SJCRH30 (cell line): ENCODE measurements at regions not wholly inside any gene's neighbourhood (a gene's known extent, or its start where the extent isn't known, plus 50 kb on each side); places are given as distances from the start of the nearest gene placed in this dataset.

ENCODE experiments used
- DNase-seq, 2 experiments: peaks; one replicate each; pipeline ENCODE4 v3.0.0-alpha.2; 2015 to 2020
- H3K27ac ChIP-seq: fragments of 250-450 bp; sonication (Bioruptor Pico); 2 replicates; pipeline ENCODE4 v1.5.1; 2020; ENCODE audit warnings: mild to moderate bottlenecking, moderate library complexity
- H3K27me3 ChIP-seq: fragments of 250-450 bp; sonication (Bioruptor Pico); 2 replicates; pipeline ENCODE4 v1.5.1; 2020; ENCODE audit warnings: mild to moderate bottlenecking, moderate library complexity
- H3K36me3 ChIP-seq: fragments of 250-450 bp; sonication (Bioruptor Pico); 2 replicates; pipeline ENCODE4 v1.5.1; 2020; ENCODE audit warnings: mild to moderate bottlenecking, moderate library complexity
- H3K4me1 ChIP-seq: fragments of 250-450 bp; sonication (Bioruptor Pico); 2 replicates; pipeline ENCODE4 v1.5.1; 2020; ENCODE audit warnings: mild to moderate bottlenecking, moderate library complexity
- H3K4me3 ChIP-seq: fragments of 250-450 bp; sonication (Bioruptor Pico); 2 replicates; pipeline ENCODE4 v1.5.1; 2020; ENCODE audit warnings: mild to moderate bottlenecking, moderate library complexity
- H3K9me3 ChIP-seq: fragments of 250-450 bp; sonication (Bioruptor Pico); replicated peaks from 2 replicates; pipeline ENCODE4 v1.5.1; 2020; ENCODE audit warnings: mild to moderate bottlenecking, moderate library complexity

GRCh38 chr15:62287066-62287857 lies 122.2 kb upstream of the C2CD4B start:
- H3K9me3 ChIP-seq = no peaks in the 10 kb centered on the region
- 0 out of 2 replicates have a peak, but pooled peaks cover 5% of the 10 kb centered on the region for H3K27me3 ChIP-seq
- DNase-seq = no peak
- no peak overlapping the region for H3K4me3 ChIP-seq
- H3K36me3 ChIP-seq = no peaks in the 10 kb centered on the region
- H3K27ac ChIP-seq = no peak overlapping the region
- no peaks in the 10 kb centered on the region for H3K4me1 ChIP-seq

- Histone ChIP-seq H3K27me3 (0 out of 2 replicates have a peak, but pooled peaks cover 5% of the 10 kb centered on the region), H3K9me3 (no peaks in the 10 kb centered on the region), H3K36me3 (no peaks in the 10 kb centered on the region), H3K4me1 (no peaks in the 10 kb centered on the region), H3K4me3 (no peak overlapping the region), H3K27ac (no peak overlapping the region)
- no peak for DNase-seq
These were observed 123.4 kb upstream of the C2CD4B start for GRCh38 chr15:62288361-62289017.

- no peak for DNase-seq
- Histone ChIP-seq H3K9me3 (no peaks in the 10 kb centered on the region; the same call in 1 of the 2 replicates), H3K36me3 (no peaks in the 10 kb centered on the region), H3K27me3 (0 out of 2 replicates have a peak, but pooled peaks cover 5% of the 10 kb centered on the region), H3K4me1 (no peaks in the 10 kb centered on the region), H3K4me3 (no peak overlapping the region), H3K27ac (no peak overlapping the region)
These were observed 126.2 kb upstream of the C2CD4B start for GRCh38 chr15:62291262-62291661.

- H3K9me3 ChIP-seq = no peaks in the 10 kb centered on the region; the same call in 1 of the 2 replicates
- H3K27me3 ChIP-seq = no peaks in the 10 kb centered on the region
- H3K4me1 ChIP-seq = no peaks in the 10 kb centered on the region
- no peak overlapping the region for H3K27ac ChIP-seq
- DNase-seq = no peak
- no peak overlapping the region for H3K4me3 ChIP-seq
- no peaks in the 10 kb centered on the region for H3K36me3 ChIP-seq
These were observed 131.8 kb upstream of the C2CD4B start for GRCh38 chr15:62296756-62297507.

GRCh38 chr15:62297522-62297921 lies 132.4 kb upstream of the C2CD4B start:
- Histone ChIP-seq H3K4me1 (no peaks in the 10 kb centered on the region), H3K4me3 (no peak overlapping the region), H3K9me3 (no peaks in the 10 kb centered on the region; the same call in 1 of the 2 replicates)

GRCh38 chr15:62297933-62298332 lies 132.8 kb upstream of the C2CD4B start:
- Histone ChIP-seq H3K4me1 (no peaks in the 10 kb centered on the region), H3K27me3 (no peaks in the 10 kb centered on the region), H3K9me3 (no peaks in the 10 kb centered on the region; the same call in 1 of the 2 replicates), H3K36me3 (no peaks in the 10 kb centered on the region), H3K4me3 (no peak overlapping the region), H3K27ac (no peak overlapping the region)
- DNase-seq = no peak

More at GRCh38 chr15:62297522-62297921, 132.4 kb upstream of the C2CD4B start:
- no peak for DNase-seq
- no peaks in the 10 kb centered on the region for H3K36me3 ChIP-seq
- no peaks in the 10 kb centered on the region for H3K27me3 ChIP-seq
- H3K27ac ChIP-seq = no peak overlapping the region

GRCh38 chr15:62298811-62299210 lies 133.7 kb upstream of the C2CD4B start:
- no peak for DNase-seq
- Histone ChIP-seq H3K4me1 (no peaks in the 10 kb centered on the region), H3K27ac (no peak overlapping the region), H3K9me3 (no peaks in the 10 kb centered on the region; the same call in 1 of the 2 replicates), H3K4me3 (no peak overlapping the region), H3K36me3 (no peaks in the 10 kb centered on the region), H3K27me3 (no peaks in the 10 kb centered on the region)

- Histone ChIP-seq H3K9me3 (no peaks in the 10 kb centered on the region), H3K27ac (no peak overlapping the region), H3K27me3 (no peaks in the 10 kb centered on the region), H3K4me3 (no peak overlapping the region), H3K4me1 (no peaks in the 10 kb centered on the region), H3K36me3 (no peaks in the 10 kb centered on the region)
- no peak for DNase-seq
These were observed 134.5 kb upstream of the C2CD4B start for GRCh38 chr15:62299541-62299940.

GRCh38 chr15:62301993-62302675 lies 137.0 kb upstream of the C2CD4B start:
- Histone ChIP-seq H3K9me3 (no peaks in the 10 kb centered on the region), H3K27me3 (no peaks in the 10 kb centered on the region), H3K36me3 (no peaks in the 10 kb centered on the region), H3K4me1 (no peaks in the 10 kb centered on the region), H3K4me3 (no peak overlapping the region), H3K27ac (no peak overlapping the region)
- no peak for DNase-seq

- no peak overlapping the region for H3K4me3 ChIP-seq
- no peaks in the 10 kb centered on the region for H3K36me3 ChIP-seq
- 0 out of 2 replicates have a peak, but pooled peaks cover 3% of the 10 kb centered on the region for H3K9me3 ChIP-seq
These were observed 141.9 kb upstream of the C2CD4B start for GRCh38 chr15:62306851-62307504.

GRCh38 chr15:62307551-62307950 lies 142.5 kb upstream of the C2CD4B start:
- DNase-seq = no peak
- no peak overlapping the region for H3K27ac ChIP-seq

More at GRCh38 chr15:62306851-62307504, 141.9 kb upstream of the C2CD4B start:
- H3K4me1 ChIP-seq = no peaks in the 10 kb centered on the region
- no peaks in the 10 kb centered on the region for H3K27me3 ChIP-seq
- DNase-seq = peak; percentile 65 to 82
- no peak overlapping the region for H3K27ac ChIP-seq

GRCh38 chr15:62316413-62317060 lies 151.5 kb upstream of the C2CD4B start:
- Histone ChIP-seq H3K9me3 (peaks cover 2% of the 10 kb centered on the region; the same call in 1 of the 2 replicates), H3K36me3 (no peaks in the 10 kb centered on the region), H3K27me3 (no peaks in the 10 kb centered on the region), H3K4me3 (no peak overlapping the region), H3K27ac (no peak overlapping the region), H3K4me1 (no peaks in the 10 kb centered on the region)
- no peak for DNase-seq

More at GRCh38 chr15:62307551-62307950, 142.5 kb upstream of the C2CD4B start:
- Histone ChIP-seq H3K4me1 (no peaks in the 10 kb centered on the region), H3K27me3 (no peaks in the 10 kb centered on the region), H3K4me3 (no peak overlapping the region), H3K36me3 (no peaks in the 10 kb centered on the region), H3K9me3 (0 out of 2 replicates have a peak, but pooled peaks cover 3% of the 10 kb centered on the region)

- no peak overlapping the region for H3K4me3 ChIP-seq
- no peaks in the 10 kb centered on the region; the same call in 1 of the 2 replicates for H3K9me3 ChIP-seq
- no peaks in the 10 kb centered on the region for H3K27me3 ChIP-seq
- no peak for DNase-seq
- no peak overlapping the region for H3K27ac ChIP-seq
- H3K36me3 ChIP-seq = no peaks in the 10 kb centered on the region
- H3K4me1 ChIP-seq = no peaks in the 10 kb centered on the region
These were observed 155.2 kb upstream of the C2CD4B start for GRCh38 chr15:62320259-62320658.
